ENCODE measurements at regions not wholly inside any gene's neighbourhood (a gene's known extent, or its start where the extent isn't known, plus 50 kb on each side); places are given as distances from the start of the nearest gene placed in this dataset.
"Not testable (repeated sequence)": the region's sequence is repeated elsewhere in the genome, so short reads cannot be mapped to it uniquely, and the experiment has no call there.

DNA sequence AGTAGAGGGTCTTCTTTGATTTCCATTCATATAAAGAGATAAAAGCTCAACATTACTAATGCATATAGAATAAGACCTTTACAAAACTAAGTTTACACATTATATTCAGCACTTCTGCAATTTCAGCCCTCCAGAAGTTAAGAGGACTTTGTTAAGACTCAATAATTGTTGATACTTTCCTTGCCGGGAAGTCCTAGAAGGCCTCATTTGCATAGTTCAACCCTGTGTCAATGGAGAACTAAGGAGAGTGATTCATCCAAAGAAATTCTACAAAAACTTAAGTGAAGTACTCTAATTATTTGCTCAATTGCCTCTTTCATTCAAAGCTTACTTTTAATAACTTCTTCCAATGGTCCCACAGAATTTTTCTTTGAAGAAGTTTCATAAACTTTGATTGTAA is 1060.3 kb upstream of the CELF2 start:
- no peak for DNase-seq (ENCODE audit: low read depth in 4 of 4, low spot score in 2 of 4)

DNA sequence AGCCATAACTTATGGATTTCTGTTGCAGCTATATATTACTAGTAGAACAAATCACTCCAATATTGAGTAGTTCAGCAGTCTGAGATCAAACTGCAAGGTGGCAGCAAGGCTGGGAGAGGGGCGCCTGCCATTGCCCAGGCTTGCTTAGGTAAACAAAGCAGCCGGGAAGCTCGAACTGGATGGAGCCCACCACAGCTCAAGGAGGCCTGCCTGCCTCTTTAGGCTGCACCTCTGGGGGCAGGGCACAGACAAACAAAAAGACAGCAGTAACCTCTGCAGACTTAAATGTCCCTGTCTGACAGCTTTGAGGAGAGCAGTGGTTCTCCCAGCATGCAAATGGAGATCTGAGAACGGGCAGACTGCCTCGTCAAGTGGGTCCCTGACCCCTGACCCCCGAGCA is 1059.8 kb upstream of the CELF2 start:
- DNase-seq (ENCODE audit: low read depth in 4 of 4, low spot score in 2 of 4): not testable (repeated sequence)

DNA sequence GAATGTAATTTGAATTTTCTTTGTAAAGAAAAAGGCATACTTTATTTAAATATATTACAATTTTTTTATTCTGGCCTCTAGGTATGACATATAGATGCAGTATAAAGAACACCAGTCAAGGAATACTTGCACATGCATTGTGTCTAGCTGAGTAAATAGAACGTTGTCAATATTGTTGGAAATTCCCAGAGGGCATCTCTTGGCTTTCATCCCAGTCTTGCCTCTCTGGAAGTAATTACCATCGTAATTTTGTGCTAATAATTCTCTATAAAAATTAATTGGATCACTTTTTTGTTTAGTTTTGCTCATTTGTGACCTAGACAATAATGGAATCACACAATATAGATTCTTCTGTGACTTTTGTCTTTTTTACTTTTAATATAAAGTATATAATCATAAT is 1052.3 kb upstream of the CELF2 start:
- no peak for DNase-seq (ENCODE audit: low read depth in 4 of 4, low spot score in 2 of 4)

DNA sequence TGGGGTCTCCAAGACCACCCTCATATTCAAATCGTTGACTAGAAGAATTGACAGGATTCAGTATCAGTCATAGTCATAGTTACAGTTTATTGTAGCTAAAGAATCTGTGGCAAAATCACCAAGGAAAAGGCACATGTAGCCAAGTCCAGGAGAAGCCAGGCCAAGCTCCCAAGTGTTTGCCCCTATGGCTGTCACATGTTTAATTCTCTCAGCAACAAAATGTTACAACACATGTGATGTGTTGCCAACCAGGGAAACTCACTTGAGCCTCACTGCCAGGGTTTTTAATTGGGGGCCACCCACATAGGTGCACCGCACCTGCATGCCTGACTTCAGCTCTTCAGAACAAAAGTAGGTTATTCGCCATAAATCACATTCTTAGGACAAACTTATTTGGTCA is 1030.9 kb upstream of the CELF2 start:
- no peak for DNase-seq (ENCODE audit: low read depth in 4 of 4, low spot score in 2 of 4)

DNA sequence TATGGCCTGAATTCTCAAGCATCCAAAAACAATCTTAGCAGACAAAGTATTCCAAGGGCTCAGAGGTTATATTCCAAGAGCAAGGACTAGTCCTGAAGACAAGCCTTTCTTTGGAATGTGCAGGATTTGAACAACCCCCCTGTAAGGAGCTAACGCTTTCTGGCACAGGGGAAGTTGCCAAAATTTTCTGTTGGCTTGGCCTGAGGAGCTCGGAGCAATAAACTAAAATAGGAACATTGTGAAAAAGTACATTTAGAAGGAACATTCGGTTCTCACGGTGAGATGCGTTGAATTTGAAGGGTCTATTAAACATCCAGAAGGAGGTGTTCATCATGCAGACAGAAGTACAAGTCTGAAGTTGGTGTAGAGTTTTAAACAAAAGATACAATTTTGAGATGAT is 1030.5 kb upstream of the CELF2 start:
- no peak for DNase-seq (ENCODE audit: low read depth in 4 of 4, low spot score in 2 of 4)

DNA sequence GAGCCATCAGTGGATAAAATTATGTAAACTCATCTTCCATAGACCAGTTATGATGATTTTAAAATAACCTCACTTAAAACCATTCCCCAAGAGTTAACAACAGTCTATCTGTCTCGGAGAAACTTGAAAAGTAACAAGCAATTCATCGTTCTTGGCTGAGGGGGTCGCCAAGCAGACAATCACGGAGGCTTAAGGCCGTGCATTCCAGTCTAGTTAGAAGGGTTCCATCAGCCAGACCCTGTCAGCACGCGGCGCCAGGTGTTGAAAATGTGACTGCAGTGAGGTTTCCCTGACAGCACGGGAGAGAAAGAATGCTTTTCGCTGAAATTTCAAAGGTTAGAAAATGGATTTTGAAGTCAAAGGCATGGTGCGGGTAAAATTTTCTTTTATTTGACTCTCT is 1025.0 kb upstream of the CELF2 start:
- no peak for DNase-seq (ENCODE audit: low read depth in 4 of 4, low spot score in 2 of 4)

DNA sequence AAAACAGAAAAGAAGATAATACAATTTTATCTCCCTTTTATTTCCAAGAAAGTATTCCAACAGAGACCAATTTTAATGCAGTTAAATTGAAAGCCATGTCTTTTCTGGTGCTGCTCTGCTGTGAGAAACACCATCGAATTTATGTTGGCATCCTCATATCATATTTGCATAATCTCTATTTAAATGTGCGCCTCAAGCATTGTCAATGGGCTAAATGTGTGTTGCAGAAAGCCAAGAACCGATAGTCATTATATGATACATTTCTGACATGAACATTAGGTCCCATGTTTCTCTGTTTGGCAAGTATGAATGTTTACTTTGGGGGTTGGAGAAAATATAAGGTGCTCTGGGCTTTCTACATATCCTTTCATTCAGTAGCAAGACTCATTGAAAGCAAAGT is 1023.5 kb upstream of the CELF2 start:
- no peak for DNase-seq (ENCODE audit: low read depth in 4 of 4, low spot score in 2 of 4)

DNA sequence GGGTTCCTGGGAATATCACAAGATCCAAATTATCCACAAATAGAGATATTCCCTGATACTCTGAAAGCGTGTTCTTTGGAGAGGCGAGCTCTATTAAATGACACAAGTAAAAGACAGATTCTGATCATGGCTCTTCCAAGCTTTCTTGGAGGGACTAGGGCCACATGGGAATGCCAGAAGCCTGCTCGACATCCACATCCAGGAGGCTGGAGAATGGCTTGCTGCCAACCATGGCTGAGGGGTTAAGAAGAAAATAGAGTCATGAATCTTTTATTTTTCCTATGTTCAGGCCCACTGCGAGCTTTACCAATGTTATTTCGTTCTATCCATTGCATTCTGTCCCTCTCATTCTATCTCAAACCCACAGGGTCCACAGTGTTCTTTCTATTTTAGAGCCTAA is 1018.0 kb upstream of the CELF2 start:
- no peak for DNase-seq (ENCODE audit: low read depth in 4 of 4, low spot score in 2 of 4)

DNA sequence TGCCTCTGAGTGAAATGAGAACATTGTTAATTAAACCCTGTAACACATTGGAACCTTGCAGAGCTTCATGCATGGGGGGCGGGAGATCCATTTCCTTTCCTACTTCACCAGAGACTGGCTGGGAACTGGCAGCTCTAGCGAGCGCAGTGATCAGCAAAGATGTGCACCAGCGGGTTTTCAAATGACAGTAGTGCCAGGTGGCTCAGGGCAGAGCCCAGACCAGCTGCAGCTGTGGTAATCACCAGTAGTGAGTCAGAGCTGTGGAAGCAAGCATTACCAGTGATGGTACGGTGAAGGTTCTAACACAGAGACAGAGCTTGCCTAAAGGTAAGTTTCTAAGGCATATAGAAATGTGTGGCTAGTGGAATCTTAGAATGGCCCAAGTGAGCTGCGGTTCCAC is 1009.7 kb upstream of the CELF2 start:
- no peak for DNase-seq (ENCODE audit: low read depth in 4 of 4, low spot score in 2 of 4)

DNA sequence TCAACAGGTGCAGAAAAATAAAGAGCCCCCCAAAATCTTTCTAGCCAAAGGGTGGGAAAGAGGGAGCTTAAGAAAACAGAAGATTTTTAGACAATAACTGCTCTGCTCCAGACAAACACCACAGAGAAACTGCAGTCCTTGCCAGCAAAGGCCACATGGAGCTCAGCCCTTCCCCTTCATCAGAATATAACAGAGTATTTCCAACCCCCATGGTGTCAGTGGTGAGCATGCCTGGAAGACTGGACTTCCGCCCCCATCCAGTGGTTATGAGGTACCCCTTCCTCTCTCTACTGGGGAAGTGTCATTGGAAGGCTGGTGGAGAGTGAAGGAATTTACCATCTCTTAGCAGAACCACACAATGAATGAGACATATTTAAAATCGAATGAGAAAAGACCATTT is 1007.3 kb upstream of the CELF2 start:
- DNase-seq (ENCODE audit: low read depth in 4 of 4, low spot score in 2 of 4): no peak

DNA sequence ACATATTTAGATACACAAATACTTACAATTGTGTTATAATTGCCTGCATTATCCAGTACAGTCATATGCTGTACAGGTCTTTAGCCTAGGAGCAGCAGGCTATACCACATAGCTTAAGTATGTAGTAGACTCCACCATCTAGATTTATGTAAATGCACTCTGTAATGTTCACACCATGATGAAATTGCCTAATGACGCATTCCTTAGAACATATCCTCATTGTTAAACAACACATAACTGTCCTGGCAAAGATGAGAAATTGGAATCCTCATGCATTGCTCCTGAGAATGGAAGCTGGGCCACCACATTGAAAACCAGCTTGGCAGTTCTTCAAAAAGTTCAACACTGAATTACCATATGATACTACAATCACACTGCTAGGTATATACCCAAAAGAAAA is 1002.8 kb upstream of the CELF2 start:
- no peak for DNase-seq (ENCODE audit: low read depth in 4 of 4, low spot score in 2 of 4)

DNA sequence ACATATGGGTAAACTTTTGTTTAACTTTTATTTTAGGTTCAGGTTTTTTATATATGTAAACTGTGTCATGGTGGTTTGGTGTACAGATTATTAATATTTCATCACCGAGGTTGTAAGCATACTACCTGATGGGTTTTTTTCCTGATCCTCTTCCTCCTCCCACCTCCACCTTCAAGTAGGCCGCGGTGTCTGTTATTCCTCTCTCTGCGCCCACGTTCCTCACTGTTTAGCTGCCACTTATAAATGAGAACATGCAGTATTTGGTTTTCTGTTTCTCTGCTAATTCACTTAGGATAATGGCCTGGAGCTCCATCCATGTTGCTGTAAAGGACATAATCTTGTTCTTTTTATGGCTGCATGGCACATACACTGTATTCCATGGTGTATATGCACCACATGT is 1000.0 kb upstream of the CELF2 start:
- no peak for DNase-seq (ENCODE audit: low read depth in 4 of 4, low spot score in 2 of 4)

DNA sequence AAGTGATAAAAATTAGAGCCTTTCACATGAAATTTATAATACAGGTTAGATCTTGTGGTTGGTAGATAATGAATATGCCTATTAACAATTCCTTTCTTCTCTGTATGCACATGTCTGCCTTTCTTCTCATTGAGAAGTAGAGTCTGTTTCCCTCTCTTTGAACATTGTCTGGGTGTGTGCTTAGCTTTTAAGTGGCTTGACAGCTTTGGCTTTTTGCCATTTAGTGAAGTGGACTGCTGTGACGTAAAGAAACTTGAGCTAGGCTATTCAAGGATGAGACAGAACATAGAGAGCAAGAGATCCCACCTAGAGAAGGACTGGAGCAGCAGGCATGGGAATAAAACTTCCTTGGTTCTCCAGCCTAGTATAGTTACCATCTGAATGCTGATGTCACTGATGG is 996.7 kb upstream of the CELF2 start:
- DNase-seq (ENCODE audit: low read depth in 4 of 4, low spot score in 2 of 4): no peak

DNA sequence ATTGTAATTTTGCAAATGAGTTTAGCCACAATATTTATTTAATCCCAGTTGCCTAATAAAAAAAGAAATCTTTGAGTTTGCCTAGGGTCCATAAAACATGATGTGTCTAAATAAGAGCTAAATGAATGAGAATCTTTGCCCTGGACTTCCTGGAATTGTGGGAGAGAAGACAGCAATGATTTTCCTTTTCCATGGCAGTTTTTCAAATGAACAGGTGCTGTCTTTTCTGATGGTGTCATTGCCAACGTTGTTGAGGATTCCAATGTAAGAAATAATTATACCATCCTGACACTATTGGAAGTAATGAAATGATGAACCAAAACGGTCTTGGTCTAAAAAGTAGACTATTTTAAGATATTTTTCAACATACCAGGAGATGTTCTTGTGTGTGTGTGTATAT is 984.7 kb upstream of the CELF2 start:
- DNase-seq (ENCODE audit: low read depth in 4 of 4, low spot score in 2 of 4): no peak

DNA sequence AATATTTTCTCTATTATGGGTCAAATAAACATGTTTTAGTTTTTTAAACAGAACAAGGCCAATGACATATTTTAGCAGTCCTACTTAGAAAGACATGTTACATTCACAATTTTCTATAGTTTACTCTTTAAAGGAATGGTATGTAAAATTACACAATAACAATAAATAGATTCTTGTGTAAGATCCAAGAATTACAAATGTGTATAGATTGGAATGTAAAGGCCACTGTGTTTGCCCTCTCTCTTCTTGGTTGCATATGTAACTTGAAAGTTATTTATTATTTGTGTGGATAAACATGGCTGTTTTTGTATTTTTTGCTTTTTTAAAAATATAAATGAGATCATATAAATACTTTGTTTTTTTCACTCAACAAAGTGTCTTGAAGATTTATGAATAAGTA is 979.3 kb upstream of the CELF2 start:
- no peak for DNase-seq (ENCODE audit: low read depth in 4 of 4, low spot score in 2 of 4)

DNA sequence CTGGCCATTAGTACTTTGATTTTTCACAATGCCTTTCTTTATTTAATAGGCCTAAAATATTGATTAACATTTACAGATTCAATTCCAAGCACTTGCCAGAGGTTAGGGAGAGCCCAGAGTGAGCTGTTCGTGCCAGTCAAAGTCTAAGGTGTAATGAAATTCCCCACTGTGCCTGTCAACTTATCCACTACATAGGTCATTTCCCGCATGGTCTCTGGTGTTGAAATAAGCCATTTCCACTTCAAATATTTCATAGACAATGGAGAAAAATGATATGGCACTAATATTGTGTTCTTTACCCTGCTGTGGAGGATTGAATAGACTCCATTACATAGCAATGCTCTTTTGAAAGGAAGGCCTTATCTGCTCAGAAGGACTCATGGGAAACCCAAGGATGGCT is 978.1 kb upstream of the CELF2 start:
- DNase-seq (ENCODE audit: low read depth in 4 of 4, low spot score in 2 of 4): no peak

DNA sequence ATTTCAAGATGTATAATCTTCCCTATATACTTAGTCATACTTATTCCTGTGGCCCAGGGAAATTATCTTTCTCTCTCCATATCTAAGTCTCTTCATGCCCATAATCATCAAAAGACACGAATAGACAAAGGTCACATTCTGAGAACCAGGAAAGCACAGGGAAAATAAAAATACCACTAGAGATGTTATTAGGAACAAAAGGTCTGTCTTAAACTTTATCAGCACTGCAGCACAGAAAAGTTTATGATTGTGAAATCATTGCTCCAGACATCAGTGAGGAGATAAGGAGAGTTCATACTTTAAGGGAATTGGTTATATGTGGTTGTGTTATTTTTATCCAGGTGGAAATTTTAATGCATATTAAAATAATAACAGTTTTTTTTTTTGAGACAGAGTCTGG is 974.6 kb upstream of the CELF2 start:
- no peak for DNase-seq (ENCODE audit: low read depth in 4 of 4, low spot score in 2 of 4)

DNA sequence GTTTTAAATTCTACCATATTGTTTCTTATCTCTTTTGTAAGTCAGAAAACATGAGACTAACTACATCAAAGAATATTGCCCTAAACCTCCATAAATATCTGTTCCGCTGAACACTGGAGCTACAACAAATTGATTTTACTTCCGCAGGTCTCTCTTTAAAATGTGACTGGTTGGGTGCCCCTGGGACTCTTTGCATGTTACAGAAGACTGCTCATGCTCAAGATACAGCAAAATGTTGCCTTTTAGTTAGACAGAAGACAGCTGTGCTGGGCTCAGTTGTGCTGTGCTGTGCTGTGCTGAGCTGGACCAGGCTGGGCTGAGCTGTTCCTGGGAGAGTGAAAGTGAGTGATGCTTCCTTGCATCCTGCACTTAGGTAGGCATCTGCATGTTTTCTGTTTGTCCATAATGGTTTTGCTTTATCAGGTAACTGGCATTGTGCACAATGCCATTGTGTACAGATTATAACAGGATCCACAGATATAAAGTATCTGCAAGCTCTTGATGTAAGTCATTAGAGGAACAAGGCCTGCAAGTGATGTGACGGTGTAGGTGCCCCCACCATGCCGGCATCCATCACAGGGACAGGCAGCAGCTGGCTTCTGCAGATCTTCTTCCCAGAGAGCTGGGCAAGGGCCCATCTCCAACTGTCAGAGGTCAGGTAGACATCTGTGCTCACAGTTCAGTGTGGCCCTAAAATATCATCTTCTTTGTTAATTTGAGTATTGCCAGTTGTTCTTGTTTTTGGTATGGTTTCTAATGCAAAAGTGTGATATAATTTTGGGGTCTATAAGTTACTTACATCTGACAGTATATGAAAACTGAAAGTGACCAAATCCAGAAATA is 972.5 kb upstream of the CELF2 start:
- DNase-seq (ENCODE audit: low read depth in 4 of 4, low spot score in 2 of 4): peak in 3 of 4 donors; percentile 41 to 64 (median 52)

DNA sequence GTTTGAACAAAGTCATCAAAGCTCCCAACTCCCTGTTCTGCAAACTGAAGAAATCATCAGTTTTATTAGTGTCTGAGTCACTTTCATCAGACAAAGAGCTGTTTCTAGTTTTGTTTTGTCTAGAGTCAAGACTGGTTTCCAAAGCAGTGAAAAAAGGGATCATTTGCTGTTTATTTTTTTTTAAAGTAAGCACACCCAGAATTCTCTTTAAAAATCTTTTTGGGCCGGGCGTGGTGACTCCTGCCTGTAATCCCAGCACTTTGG is 972.0 kb upstream of the CELF2 start:
- no peak for DNase-seq (ENCODE audit: low read depth in 4 of 4, low spot score in 2 of 4)

DNA sequence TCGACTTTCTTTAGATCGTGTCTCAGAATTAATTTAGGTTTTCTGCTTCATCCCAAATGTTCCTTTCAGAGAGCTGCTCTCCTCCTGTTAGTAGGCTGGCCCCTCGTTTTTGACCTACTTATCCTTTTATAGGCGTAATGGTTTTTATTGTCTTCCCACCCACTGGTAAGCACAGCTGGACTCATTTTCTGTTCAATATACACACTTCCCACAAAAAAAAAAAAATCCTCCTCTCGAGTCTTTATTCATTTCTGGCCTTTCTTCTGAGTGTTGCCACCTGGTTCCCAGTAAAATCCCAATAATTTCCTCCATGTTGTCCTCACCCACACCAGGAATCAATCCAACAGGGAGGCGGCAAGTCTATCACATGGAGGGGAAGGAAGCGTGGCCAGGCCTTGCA is 970.2 kb upstream of the CELF2 start:
- no peak for DNase-seq (ENCODE audit: low read depth in 4 of 4, low spot score in 2 of 4)

DNA sequence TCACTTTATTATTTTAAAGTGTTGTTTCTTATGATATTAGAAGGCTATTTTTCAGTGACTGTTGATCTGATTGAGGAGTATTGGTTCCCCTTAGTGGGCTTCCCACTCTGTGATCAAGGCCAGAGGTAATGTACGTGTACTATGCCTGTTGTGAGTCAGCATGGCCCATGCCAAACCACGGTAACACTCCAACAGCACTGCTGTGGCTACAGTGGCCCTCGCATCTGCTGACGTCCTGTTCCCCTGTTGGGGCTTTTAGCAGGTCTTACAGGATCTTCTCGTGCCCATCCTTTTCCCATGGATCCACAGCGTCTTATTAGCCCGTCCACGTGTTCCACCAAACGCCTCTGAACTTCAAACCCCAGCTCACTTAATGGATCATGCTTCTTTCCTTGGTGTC is 964.6 kb upstream of the CELF2 start:
- DNase-seq (ENCODE audit: low read depth in 4 of 4, low spot score in 2 of 4): no peak

DNA sequence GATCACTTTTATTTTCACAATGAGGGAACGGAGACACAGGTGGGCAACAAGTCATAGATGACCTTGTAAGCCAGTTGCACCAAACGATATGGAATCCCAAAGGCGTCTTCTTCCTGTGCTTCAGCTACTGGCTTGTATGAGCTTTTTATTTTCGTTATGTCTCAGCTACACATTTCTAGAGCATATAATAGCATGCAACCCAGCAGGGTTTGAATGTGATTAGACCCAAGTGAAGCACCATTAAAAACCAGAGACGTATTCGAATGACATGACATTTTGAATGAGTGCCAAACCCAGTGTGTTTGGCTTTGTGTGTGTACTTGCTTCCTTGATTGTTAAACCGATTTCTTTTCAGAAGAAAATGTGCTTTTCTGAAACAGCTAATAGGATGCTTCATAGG is 963.2 kb upstream of the CELF2 start:
- DNase-seq (ENCODE audit: low read depth in 4 of 4, low spot score in 2 of 4): no peak

Data from left renal cortex interstitium (tissue), 4 donors.